ENCODE measurements at regions not wholly inside any gene's neighbourhood (a gene's known extent, or its start where the extent isn't known, plus 50 kb on each side); places are given as distances from the start of the nearest gene placed in this dataset.

DNA sequence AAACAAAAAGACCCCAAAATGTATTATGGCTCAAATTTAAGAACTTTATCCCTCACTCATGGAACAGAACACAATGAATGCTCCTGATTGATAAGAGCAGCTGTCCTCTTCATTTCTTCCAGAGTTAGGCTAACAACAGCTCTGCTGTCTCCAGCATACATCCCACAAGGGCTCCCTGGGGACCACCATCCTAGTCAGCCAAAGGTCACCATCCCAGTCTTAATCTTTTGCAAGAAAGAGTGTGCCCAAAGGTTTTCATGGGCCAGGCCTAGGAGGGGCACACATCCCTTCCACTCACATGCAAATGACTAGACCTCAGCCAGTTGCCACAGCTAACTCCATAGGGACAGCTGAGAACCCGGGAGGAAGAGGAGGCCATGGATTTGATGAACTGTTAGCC lies 555.3 kb downstream of the BUD13 start:
- DNase-seq (ENCODE audit: low spot score): no peak

GRCh38 chr11:116217006-116217405 lies 555.8 kb downstream of the BUD13 start:
- peak; percentile 63 for DNase-seq (ENCODE audit: low spot score)

DNA sequence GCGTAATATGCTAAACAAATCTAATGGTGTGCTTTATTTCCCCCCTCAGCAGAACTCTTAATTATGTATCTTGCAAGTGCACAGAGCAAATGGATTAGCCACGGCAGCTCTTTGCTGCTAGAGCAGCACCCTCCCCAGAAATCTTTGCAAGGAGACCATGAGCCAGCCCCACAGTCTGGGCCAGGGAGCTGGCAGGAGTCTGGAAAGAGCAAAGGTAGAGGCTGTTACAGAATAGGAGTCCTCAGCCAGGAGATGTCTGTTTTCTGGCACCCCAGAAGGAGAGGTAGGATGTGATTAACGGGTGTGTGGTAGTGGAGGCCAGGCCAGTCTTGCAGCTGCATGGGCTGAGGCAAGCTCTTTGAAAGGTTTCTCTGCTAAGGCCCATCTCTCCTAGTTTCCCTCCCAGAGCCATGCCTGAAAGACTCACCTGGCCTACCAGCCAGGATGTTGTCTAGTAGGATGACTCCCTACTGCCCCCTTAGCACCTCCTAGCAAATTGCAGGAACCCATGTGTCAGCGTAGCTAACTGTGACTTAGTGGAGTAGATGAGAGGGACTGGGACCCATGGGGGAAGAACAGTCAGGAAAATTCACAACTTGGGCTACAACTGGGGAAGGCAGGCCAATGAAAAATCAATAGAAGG lies 557.2 kb downstream of the BUD13 start:
- no peak for DNase-seq (ENCODE audit: low spot score)

GRCh38 chr11:116211147-116211546 lies 561.6 kb downstream of the BUD13 start:
- DNase-seq (ENCODE audit: low spot score): no peak

GRCh38 chr11:116210663-116211062 lies 562.1 kb downstream of the BUD13 start:
- no peak for DNase-seq (ENCODE audit: low spot score)

- DNase-seq (ENCODE audit: low spot score): no peak
Measured at GRCh38 chr11:116209255-116209654, 563.5 kb downstream of the BUD13 start.

DNA sequence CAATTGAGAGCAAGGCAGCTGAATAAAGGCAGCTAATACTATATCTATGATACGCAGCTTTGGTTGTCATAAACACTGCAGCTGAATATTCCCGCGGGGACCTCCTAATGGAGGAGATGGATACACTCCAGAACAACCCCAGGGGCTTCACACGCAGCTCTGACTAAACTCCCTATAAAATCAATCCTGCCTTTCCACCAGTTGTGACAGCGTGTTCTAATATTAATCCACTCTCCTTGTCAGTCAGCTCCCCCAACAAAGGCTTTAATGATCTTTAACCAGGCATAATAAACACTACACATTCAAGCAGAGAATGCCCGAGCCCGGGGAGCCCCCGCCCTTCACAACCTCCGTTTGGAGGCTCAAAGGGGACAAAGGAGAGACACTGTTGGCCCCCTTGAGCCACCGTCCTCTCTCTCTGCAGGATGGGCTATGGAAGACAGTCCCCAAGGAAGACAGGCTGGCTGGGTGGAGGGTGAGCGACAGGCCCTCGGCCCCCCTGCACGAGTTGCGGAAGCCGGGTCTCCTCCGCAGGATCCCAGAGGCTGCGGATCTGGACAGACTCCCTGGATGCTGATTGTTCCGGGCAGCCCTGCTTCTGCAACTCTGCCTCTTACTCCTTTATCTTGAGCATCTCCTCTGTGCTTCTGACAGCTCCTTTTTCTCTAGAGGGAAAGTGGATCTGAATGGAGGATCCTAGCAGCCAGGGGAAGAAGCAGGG lies 565.2 kb downstream of the BUD13 start:
- peak; percentile 69 for DNase-seq (ENCODE audit: low spot score)

- no peak for DNase-seq (ENCODE audit: low spot score)
Measured at GRCh38 chr11:116207019-116207418, 565.8 kb downstream of the BUD13 start.

DNA sequence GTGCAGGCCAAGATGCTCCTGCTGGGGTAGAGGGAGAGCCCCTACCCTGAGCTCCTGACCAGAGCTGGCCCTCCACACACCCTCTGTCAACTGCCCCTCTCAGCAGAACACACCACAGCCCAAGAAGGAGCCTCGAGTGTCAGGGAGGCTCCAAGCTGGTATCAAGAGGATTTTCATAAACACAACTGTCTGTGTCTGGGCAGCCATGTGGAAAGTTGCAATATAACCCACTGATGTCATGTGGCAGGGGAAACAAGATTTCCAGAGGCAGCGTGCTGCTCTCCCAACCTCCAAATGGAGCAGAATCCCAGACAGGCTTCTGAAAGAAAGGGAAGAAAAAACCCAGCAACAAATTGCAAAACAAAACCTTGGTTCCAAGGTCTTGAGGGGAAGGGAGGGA lies 569.9 kb downstream of the BUD13 start:
- DNase-seq (ENCODE audit: low spot score): no peak

GRCh38 chr11:116200564-116200963 lies 572.2 kb downstream of the BUD13 start:
- no peak for DNase-seq (ENCODE audit: low spot score)

GRCh38 chr11:116199182-116199581 lies 573.6 kb downstream of the BUD13 start:
- DNase-seq (ENCODE audit: low spot score): peak; percentile 79

- DNase-seq (ENCODE audit: low spot score): no peak
Measured at GRCh38 chr11:116194156-116194904, 578.5 kb downstream of the BUD13 start.

DNA sequence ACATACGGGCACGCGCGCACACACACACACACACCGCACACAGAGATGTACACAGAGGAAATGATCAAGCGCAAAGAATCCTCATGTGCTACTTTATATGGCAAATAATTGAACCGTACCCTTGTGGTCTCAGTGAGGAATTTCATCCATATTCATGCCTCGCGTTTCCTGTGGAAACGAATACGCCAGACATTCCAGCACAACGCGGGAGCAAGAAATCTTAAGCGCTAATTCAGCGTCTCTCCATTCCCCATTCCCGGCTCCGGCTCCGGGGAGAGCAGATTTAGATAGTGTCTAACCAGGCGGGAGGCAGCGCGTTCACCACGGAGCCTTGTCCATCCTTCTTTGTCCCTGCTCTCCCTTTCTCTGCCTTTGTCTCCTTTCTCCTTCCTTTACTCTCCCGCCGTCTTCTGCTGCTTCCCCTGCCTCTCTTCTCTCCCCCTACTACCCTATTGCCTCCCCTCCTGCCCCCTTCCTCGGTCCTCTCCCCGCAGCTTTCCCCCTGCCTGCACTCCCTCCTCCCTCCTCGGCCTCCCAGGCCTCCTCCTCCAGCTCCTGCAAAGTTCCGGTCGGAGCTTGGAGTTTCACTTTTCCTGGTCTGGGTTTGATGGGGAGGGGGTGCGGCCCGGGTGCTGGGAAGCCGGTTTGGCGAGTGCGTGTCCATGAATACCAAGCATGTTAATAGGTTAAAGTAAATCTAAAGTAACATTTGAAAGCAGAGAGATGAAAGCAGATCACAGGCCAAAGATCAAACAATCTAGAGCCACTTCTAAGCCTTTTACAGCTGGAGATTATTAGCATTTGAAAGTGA lies 579.3 kb downstream of the BUD13 start:
- no peak for DNase-seq (ENCODE audit: low spot score)

- DNase-seq (ENCODE audit: low spot score): peak; percentile 66
Measured at GRCh38 chr11:116192509-116193210, 580.1 kb downstream of the BUD13 start.

- no peak for DNase-seq (ENCODE audit: low spot score)
Measured at GRCh38 chr11:116190861-116191260, 581.9 kb downstream of the BUD13 start.

GRCh38 chr11:116189408-116190170 lies 583.2 kb downstream of the BUD13 start:
- no peak for DNase-seq (ENCODE audit: low spot score)

DNA sequence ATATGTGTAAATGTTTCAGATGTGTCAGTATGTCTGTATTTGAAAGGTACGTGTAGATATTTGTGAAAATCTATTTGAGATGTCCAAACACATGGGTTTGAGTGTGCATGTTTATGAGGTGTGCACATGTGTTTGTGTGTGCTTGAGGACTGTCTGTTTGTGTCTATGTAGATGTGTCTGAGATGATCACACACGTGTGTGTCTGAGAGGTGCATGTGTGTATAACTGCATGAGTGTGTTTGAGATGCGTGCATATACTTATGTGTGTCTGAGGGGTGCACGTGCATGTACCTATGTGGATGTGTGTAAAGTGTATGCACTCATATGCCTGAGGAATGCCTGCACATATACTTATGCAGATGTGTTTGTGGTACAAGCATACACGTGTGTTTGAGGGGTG lies 584.4 kb downstream of the BUD13 start:
- no peak for DNase-seq (ENCODE audit: low spot score)

- DNase-seq (ENCODE audit: low spot score): no peak
Measured at GRCh38 chr11:116187026-116187425, 585.8 kb downstream of the BUD13 start.

GRCh38 chr11:116185551-116185950 lies 587.2 kb downstream of the BUD13 start:
- no peak for DNase-seq (ENCODE audit: low spot score)

DNA sequence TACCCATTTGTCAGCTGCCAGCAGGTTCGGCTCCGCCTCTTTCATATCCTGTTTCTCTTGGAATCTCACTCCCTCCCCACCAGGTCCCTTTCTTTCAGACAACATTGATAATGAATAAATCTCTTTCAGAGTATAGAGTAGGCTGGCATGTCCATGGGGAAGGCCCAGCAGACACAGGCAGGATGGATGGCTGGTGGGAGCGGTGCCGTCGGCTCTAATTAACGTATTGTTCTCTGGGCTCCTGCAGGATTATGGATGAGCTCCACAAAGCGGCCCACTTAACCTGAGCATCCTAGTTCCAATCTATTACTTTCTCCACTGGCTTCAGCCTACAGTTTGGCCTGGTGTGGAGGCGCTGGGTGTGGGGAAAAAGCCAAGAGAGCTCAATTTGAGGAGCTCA lies 588.0 kb downstream of the BUD13 start:
- no peak for DNase-seq (ENCODE audit: low spot score)
